ENCODE measurements at regions not wholly inside any gene's neighbourhood (a gene's known extent, or its start where the extent isn't known, plus 50 kb on each side); places are given as distances from the start of the nearest gene placed in this dataset.

GRCh38 chr7:67422601-67423000 lies 426.0 kb downstream of the TYW1 start:
- DNase-seq (ENCODE audit: low read depth): no peak

- no peak for DNase-seq (ENCODE audit: low read depth)
These were observed 426.4 kb downstream of the TYW1 start for GRCh38 chr7:67423065-67423464.

- DNase-seq (ENCODE audit: low read depth): no peak
These were observed 430.0 kb downstream of the TYW1 start for GRCh38 chr7:67426654-67427053.

- no peak for DNase-seq (ENCODE audit: low read depth)
These were observed 433.1 kb downstream of the TYW1 start for GRCh38 chr7:67429735-67430134.

- no peak for DNase-seq (ENCODE audit: low read depth)
These were observed 436.1 kb downstream of the TYW1 start for GRCh38 chr7:67432536-67433234.

GRCh38 chr7:67435894-67436535 lies 439.4 kb downstream of the TYW1 start:
- no peak for DNase-seq (ENCODE audit: low read depth)

GRCh38 chr7:67438198-67438882 lies 441.7 kb downstream of the TYW1 start:
- DNase-seq (ENCODE audit: low read depth): no peak

GRCh38 chr7:67438913-67439505 lies 442.4 kb downstream of the TYW1 start:
- DNase-seq (ENCODE audit: low read depth): no peak

GRCh38 chr7:67440321-67440720 lies 443.7 kb downstream of the TYW1 start:
- DNase-seq (ENCODE audit: low read depth): no peak

GRCh38 chr7:67445728-67446127 lies 449.1 kb downstream of the TYW1 start:
- DNase-seq (ENCODE audit: low read depth): no peak

- no peak for DNase-seq (ENCODE audit: low read depth)
These were observed 450.7 kb downstream of the TYW1 start for GRCh38 chr7:67447297-67447696.

GRCh38 chr7:67448271-67448670 lies 451.6 kb downstream of the TYW1 start:
- no peak for DNase-seq (ENCODE audit: low read depth)

- DNase-seq (ENCODE audit: low read depth): no peak
These were observed 453.5 kb downstream of the TYW1 start for GRCh38 chr7:67450171-67450570.

- no peak for DNase-seq (ENCODE audit: low read depth)
These were observed 454.7 kb downstream of the TYW1 start for GRCh38 chr7:67451306-67451705.

- no peak for DNase-seq (ENCODE audit: low read depth)
These were observed 455.9 kb downstream of the TYW1 start for GRCh38 chr7:67452516-67453026.

- no peak for DNase-seq (ENCODE audit: low read depth)
These were observed 457.1 kb downstream of the TYW1 start for GRCh38 chr7:67453580-67454380.

- DNase-seq (ENCODE audit: low read depth): no peak
These were observed 458.9 kb downstream of the TYW1 start for GRCh38 chr7:67455508-67455907.

- no peak for DNase-seq (ENCODE audit: low read depth)
These were observed 466.2 kb downstream of the TYW1 start for GRCh38 chr7:67462781-67463191.

- DNase-seq (ENCODE audit: low read depth): no peak
These were observed 466.7 kb downstream of the TYW1 start for GRCh38 chr7:67463316-67463715.

- no peak for DNase-seq (ENCODE audit: low read depth)
These were observed 467.4 kb downstream of the TYW1 start for GRCh38 chr7:67463983-67464382.

- no peak for DNase-seq (ENCODE audit: low read depth)
These were observed 469.5 kb downstream of the TYW1 start for GRCh38 chr7:67466109-67466508.

GRCh38 chr7:67470256-67470751 lies 473.7 kb downstream of the TYW1 start:
- no peak for DNase-seq (ENCODE audit: low read depth)
